Upper lobe of left lung (tissue), 4 donors: ENCODE measurements at regions not wholly inside any gene's neighbourhood (a gene's known extent, or its start where the extent isn't known, plus 50 kb on each side); places are given as distances from the start of the nearest gene placed in this dataset.

Source experiments
- CTCF ChIP-seq, 6 experiments: fragments of 450-650 bp in 4 of 6; fragments of 200-600 bp in 2 of 6; sonication (generic) in 2 of 6; IDR thresholded peaks; one replicate each; pipeline ENCODE4 v1.5.1; 2016 to 2019; ENCODE audit warnings: antibody characterized with exemption in 6 of 6
- EP300 ChIP-seq, 4 donors: sonication (generic); formaldehyde crosslinking; IDR thresholded peaks; one replicate each; pipeline ENCODE4 v1.5.1; 2017; ENCODE audit warnings: antibody characterized with exemption in 4 of 4, control low read depth in 2 of 4
- POLR2A ChIP-seq, 4 donors: fragments of 450-650 bp; IDR thresholded peaks; one replicate each; pipeline ENCODE4 v1.5.1; 2016 to 2017; ENCODE audit warnings: antibody characterized with exemption in 4 of 4, mild to moderate bottlenecking in 2 of 4
- POLR2AphosphoS5 ChIP-seq, 2 donors: sonication (generic); formaldehyde crosslinking; IDR thresholded peaks; one replicate each; pipeline ENCODE4 v1.5.1; 2017; ENCODE audit warnings: antibody characterized with exemption in 2 of 2

- TF ChIP-seq POLR2A (IDR thresholded peaks at IDR 0.05) (no peak), POLR2AphosphoS5 (IDR thresholded peaks at IDR 0.05) (no peak), CTCF (IDR thresholded peaks at IDR 0.05) (no peak), EP300 (IDR thresholded peaks at IDR 0.05) (no peak)
Measured at GRCh38 chr7:16318989-16319915, 102.1 kb downstream of the CRPPA start.
